HEK293 (cell line): ENCODE measurements at regions not wholly inside any gene's neighbourhood (a gene's known extent, or its start where the extent isn't known, plus 50 kb on each side); places are given as distances from the start of the nearest gene placed in this dataset.

Experiments used
- CTCF ChIA-PET: fragments of 350-600 bp; formaldehyde crosslinking; extraction: SDS; loops from one replicate; lab custom pipeline; 2021; ENCODE audit warnings: antibody characterized with exemption; lab: Yijun Ruan, JAX
- POLR2A ChIA-PET: fragments of 300-600 bp; formaldehyde crosslinking; extraction: SDS; loops from one replicate; lab custom pipeline; 2020; ENCODE audit warnings: antibody characterized with exemption, inconsistent platforms; lab: Yijun Ruan, JAX
- H3K27ac ChIP-seq: fragments of 200-500 bp; sonication (Bioruptor generic); 2 replicates; pipeline ENCODE4 v1.5.1; 2014; ENCODE audit warnings: low read depth, low read length, control low read depth, inconsistent platforms; ENCODE audit errors: extremely low read depth
- H3K36me3 ChIP-seq, 2 experiments: fragments of 200-500 bp in 1 of 2; sonication (Bioruptor generic) in 1 of 2; 1 replicate in 1 of 2; 2 replicates in 1 of 2; pipeline ENCODE4 v1.5.1; 2014 to 2017; ENCODE audit warnings: inconsistent platforms in 2 of 2, low read length in 2 of 2; ENCODE audit not compliant: control insufficient read depth in 2 of 2, insufficient read depth in 1 of 2
- H3K4me1 ChIP-seq: fragments of 200-500 bp; sonication (Bioruptor generic); 2 replicates; pipeline ENCODE4 v1.5.1; 2014; ENCODE audit warnings: mild to moderate bottlenecking, low read length, inconsistent platforms; ENCODE audit not compliant: control insufficient read depth, insufficient read depth
- H3K4me3 ChIP-seq: 2 replicates; pipeline ENCODE4 v1.5.1; 2011; ENCODE audit warnings: low read depth, mild to moderate bottlenecking, control low read depth, low read length, moderate library complexity
- H3K9me3 ChIP-seq: fragments of 200-500 bp; sonication (Bioruptor generic); 2 replicates; pipeline ENCODE4 v1.5.1; 2014; ENCODE audit warnings: low read depth, low read length, inconsistent platforms; ENCODE audit not compliant: control insufficient read depth, insufficient read depth
- BCL6B ChIP-seq: fragments of 450-650 bp; formaldehyde crosslinking; IDR thresholded peaks from 2 replicates; pipeline ENCODE4 v1.5.1; 2017; ENCODE audit warnings: missing biosample characterization, missing genetic modification characterization
- CTCF ChIP-seq: fragments of 450-650 bp; formaldehyde crosslinking; IDR thresholded peaks from 2 replicates; pipeline ENCODE4 v1.5.1; 2016; ENCODE audit warnings: missing biosample characterization, missing genetic modification characterization
- IKZF3 ChIP-seq: fragments of 450-650 bp; IDR thresholded peaks from 2 replicates; pipeline ENCODE4 v1.5.0; 2018; ENCODE audit warnings: missing biosample characterization, mild to moderate bottlenecking, missing genetic modification characterization, moderate library complexity
- KLF1 ChIP-seq: fragments of 450-650 bp; formaldehyde crosslinking; IDR thresholded peaks from 2 replicates; pipeline ENCODE4 v1.5.1; 2016; ENCODE audit warnings: missing biosample characterization, missing genetic modification characterization
- KLF8 ChIP-seq: fragments of 450-650 bp; formaldehyde crosslinking; IDR thresholded peaks from 2 replicates; pipeline ENCODE4 v1.5.1; 2016; ENCODE audit warnings: missing biosample characterization, missing genetic modification characterization
- MYNN ChIP-seq: fragments of 450-650 bp; formaldehyde crosslinking; IDR thresholded peaks from 2 replicates; pipeline ENCODE4 v1.5.1; 2016; ENCODE audit warnings: missing biosample characterization, missing genetic modification characterization, borderline replicate concordance
- PRDM4 ChIP-seq: fragments of 450-650 bp; formaldehyde crosslinking; IDR thresholded peaks from 2 replicates; pipeline ENCODE4 v1.5.1; 2017; ENCODE audit warnings: missing biosample characterization, missing genetic modification characterization
- SCRT1 ChIP-seq: fragments of 450-650 bp; formaldehyde crosslinking; IDR thresholded peaks from 2 replicates; pipeline ENCODE4 v1.5.1; 2016; ENCODE audit warnings: missing biosample characterization, missing genetic modification characterization, borderline replicate concordance
- SP7 ChIP-seq: fragments of 450-650 bp; formaldehyde crosslinking; IDR thresholded peaks from 2 replicates; pipeline ENCODE4 v1.5.1; 2016; ENCODE audit warnings: missing biosample characterization, missing genetic modification characterization
- ZBTB6 ChIP-seq: fragments of 450-650 bp; formaldehyde crosslinking; IDR thresholded peaks from 2 replicates; pipeline ENCODE4 v1.5.1; 2017; ENCODE audit warnings: missing biosample characterization, missing genetic modification characterization
- ZEB2 ChIP-seq: fragments of 450-650 bp; formaldehyde crosslinking; IDR thresholded peaks from 2 replicates; pipeline ENCODE4 v1.5.1; 2016; ENCODE audit warnings: missing biosample characterization, missing genetic modification characterization
- ZNF10 ChIP-seq: fragments of 450-650 bp; formaldehyde crosslinking; IDR thresholded peaks from 2 replicates; pipeline ENCODE4 v1.5.1; 2017; ENCODE audit warnings: missing biosample characterization, missing genetic modification characterization
- ZNF132 ChIP-seq: fragments of 450-650 bp; formaldehyde crosslinking; IDR thresholded peaks from 2 replicates; pipeline ENCODE4 v1.5.1; 2017; ENCODE audit warnings: missing biosample characterization, missing genetic modification characterization, borderline replicate concordance
- ZNF146 ChIP-seq: fragments of 450-650 bp; formaldehyde crosslinking; IDR thresholded peaks from 2 replicates; pipeline ENCODE4 v1.5.1; 2016; ENCODE audit warnings: missing biosample characterization, missing genetic modification characterization
- ZNF26 ChIP-seq: fragments of 450-650 bp; formaldehyde crosslinking; IDR thresholded peaks from 2 replicates; pipeline ENCODE4 v1.5.1; 2016; ENCODE audit warnings: missing biosample characterization, missing genetic modification characterization
- ZNF274 ChIP-seq, 2 experiments: fragments of 200-500 bp in 1 of 2; fragments of 450-650 bp in 1 of 2; sonication (Bioruptor generic) in 1 of 2; formaldehyde crosslinking in 1 of 2; IDR thresholded peaks; 2 replicates each; pipeline versions ENCODE4 v1.5.1 to v1.6.1; 2014 to 2016; ENCODE audit warnings: borderline replicate concordance in 1 of 2, inconsistent platforms in 1 of 2, low read length in 1 of 2, missing biosample characterization in 1 of 2, missing genetic modification characterization in 1 of 2
- ZNF354C ChIP-seq: fragments of 450-650 bp; formaldehyde crosslinking; IDR thresholded peaks from 2 replicates; pipeline ENCODE4 v1.5.1; 2016; ENCODE audit warnings: missing biosample characterization, missing genetic modification characterization, low read depth, borderline replicate concordance
- ZNF362 ChIP-seq: fragments of 450-650 bp; formaldehyde crosslinking; IDR thresholded peaks from 2 replicates; pipeline ENCODE4 v1.5.1; 2016; ENCODE audit warnings: missing biosample characterization, missing genetic modification characterization
- ZNF37A ChIP-seq: fragments of 450-650 bp; IDR thresholded peaks from 2 replicates; pipeline ENCODE4 v1.5.1; 2018; ENCODE audit warnings: missing biosample characterization, missing genetic modification characterization
- ZNF394 ChIP-seq: fragments of 450-650 bp; formaldehyde crosslinking; IDR thresholded peaks from 2 replicates; pipeline ENCODE4 v1.5.1; 2016; ENCODE audit warnings: missing biosample characterization, missing genetic modification characterization, mild to moderate bottlenecking, moderate library complexity, borderline replicate concordance
- ZNF621 ChIP-seq: fragments of 450-650 bp; formaldehyde crosslinking; IDR thresholded peaks from 2 replicates; pipeline ENCODE4 v1.5.1; 2017; ENCODE audit warnings: missing biosample characterization, missing genetic modification characterization
- ZNF624 ChIP-seq: fragments of 450-650 bp; formaldehyde crosslinking; IDR thresholded peaks from 2 replicates; pipeline ENCODE4 v1.5.1; 2017; ENCODE audit warnings: missing biosample characterization, missing genetic modification characterization
- ZNF664 ChIP-seq: fragments of 450-650 bp; formaldehyde crosslinking; IDR thresholded peaks from 2 replicates; pipeline ENCODE4 v1.5.1; 2016; ENCODE audit warnings: missing biosample characterization, missing genetic modification characterization
- ZNF692 ChIP-seq: fragments of 450-650 bp; formaldehyde crosslinking; IDR thresholded peaks from 2 replicates; pipeline ENCODE4 v1.5.1; 2016; ENCODE audit warnings: missing biosample characterization, missing genetic modification characterization
- ZNF768 ChIP-seq: fragments of 450-650 bp; formaldehyde crosslinking; IDR thresholded peaks from 2 replicates; pipeline ENCODE4 v1.5.1; 2018; ENCODE audit warnings: missing biosample characterization, mild to moderate bottlenecking, missing genetic modification characterization
- ZNF837 ChIP-seq: fragments of 450-650 bp; formaldehyde crosslinking; IDR thresholded peaks from 2 replicates; pipeline ENCODE4 v1.5.1; 2016; ENCODE audit warnings: missing biosample characterization, missing genetic modification characterization

GRCh38 chr14:35931346-35931745, 105.2 kb downstream of the BRMS1L start:
- POLR2A ChIA-PET = no interaction called here
- no peak overlapping the region for H3K27ac ChIP-seq
- no peaks in the 10 kb centered on the region for H3K4me1 ChIP-seq
- CTCF ChIA-PET = interaction anchor here (0.7 to 0.9 kb wide), 2 partner anchors 8 to 13 kb away, joined by 4 to 7 read pairs; no protein-coding TSS in a partner anchor
- no peaks in the 10 kb centered on the region for H3K9me3 ChIP-seq
- H3K4me3 ChIP-seq = no peak overlapping the region
- TF ChIP-seq ZNF621 (tag by site-specific recombination) (no peak), ZNF146 (tag by site-specific recombination) (no peak), KLF8 (tag by site-specific recombination) (no peak), IKZF3 (tag by site-specific recombination) (no peak), PRDM4 (tag by site-specific recombination) (no peak), ZEB2 (tag by site-specific recombination) (no peak), ZNF37A (tag by site-specific recombination) (no peak), ZNF26 (no peak), CTCF (no peak), ZNF132 (no peak), KLF1 (no peak)
- H3K36me3 ChIP-seq = no peaks in the 10 kb centered on the region

GRCh38 chr14:35929186-35929585, 103.0 kb downstream of the BRMS1L start:
- no peak overlapping the region for H3K4me3 ChIP-seq
- no peak overlapping the region for H3K27ac ChIP-seq
- H3K9me3 ChIP-seq = no peaks in the 10 kb centered on the region
- H3K36me3 ChIP-seq = no peaks in the 10 kb centered on the region
- H3K4me1 ChIP-seq = no peaks in the 10 kb centered on the region
- POLR2A ChIA-PET = no interaction called here
- CTCF ChIA-PET = no interaction called here
- TF ChIP-seq SCRT1 (tag by site-specific recombination) (no peak), ZBTB6 (no peak), ZNF354C (tag by site-specific recombination) (no peak), ZNF10 (tag by site-specific recombination) (no peak), ZNF768 (no peak), SP7 (tag by site-specific recombination) (no peak), ZNF274 (IDR thresholded peaks at IDR 0.05; ENCODE audit: low read length) (no peak), ZNF274 (tag by site-specific recombination; IDR thresholded peaks at IDR 0.05; ENCODE audit: borderline replicate concordance) (no peak), ZNF837 (no peak), ZNF394 (tag by site-specific recombination) (no peak), ZNF362 (tag by site-specific recombination) (no peak), BCL6B (tag by site-specific recombination) (no peak), ZNF664 (tag by site-specific recombination) (no peak), ZNF624 (tag by site-specific recombination) (no peak), ZNF692 (tag by site-specific recombination) (no peak), MYNN (no peak)
